ENCODE measurements at regions not wholly inside any gene's neighbourhood (a gene's known extent, or its start where the extent isn't known, plus 50 kb on each side); places are given as distances from the start of the nearest gene placed in this dataset.
A peak's percentile ranks its signal among the peaks of the same experiment; 100 is the strongest.

GRCh38 chr5:40397091-40397490 is 282.6 kb upstream of the PTGER4 start:
- in situ Hi-C loops (cut with HindIII; ENCODE audit: low pct_unique_long_range_greater_than_20kb, low sequenced_read_pairs): no loop called here
- no peak for DNase-seq (ENCODE audit: low read depth)

GRCh38 chr5:40396317-40396716 is 283.4 kb upstream of the PTGER4 start:
- DNase-seq (ENCODE audit: low read depth): no peak
- in situ Hi-C loops (cut with HindIII; ENCODE audit: low pct_unique_long_range_greater_than_20kb, low sequenced_read_pairs): no loop called here

- in situ Hi-C loops (cut with HindIII; ENCODE audit: low pct_unique_long_range_greater_than_20kb, low sequenced_read_pairs): no loop called here
- DNase-seq (ENCODE audit: low read depth): no peak
Observed at GRCh38 chr5:40395251-40395650, 284.5 kb upstream of the PTGER4 start.

- in situ Hi-C loops (cut with HindIII; ENCODE audit: low pct_unique_long_range_greater_than_20kb, low sequenced_read_pairs): no loop called here
- DNase-seq (ENCODE audit: low read depth): no peak
Observed at GRCh38 chr5:40394698-40395097, 285.0 kb upstream of the PTGER4 start.

- no peak for DNase-seq (ENCODE audit: low read depth)
- in situ Hi-C loops (cut with HindIII; ENCODE audit: low pct_unique_long_range_greater_than_20kb, low sequenced_read_pairs): no loop called here
Observed at GRCh38 chr5:40391642-40392041, 288.1 kb upstream of the PTGER4 start.

GRCh38 chr5:40390281-40391149 is 289.2 kb upstream of the PTGER4 start:
- in situ Hi-C loops (cut with HindIII; ENCODE audit: low pct_unique_long_range_greater_than_20kb, low sequenced_read_pairs): no loop called here
- DNase-seq (ENCODE audit: low read depth): no peak

- in situ Hi-C loops (cut with HindIII; ENCODE audit: low pct_unique_long_range_greater_than_20kb, low sequenced_read_pairs): no loop called here
- no peak for DNase-seq (ENCODE audit: low read depth)
Observed at GRCh38 chr5:40389591-40389990, 290.1 kb upstream of the PTGER4 start.

GRCh38 chr5:40386289-40386688 is 293.4 kb upstream of the PTGER4 start:
- DNase-seq (ENCODE audit: low read depth): no peak
- in situ Hi-C loops (cut with HindIII; ENCODE audit: low pct_unique_long_range_greater_than_20kb, low sequenced_read_pairs): no loop called here

GRCh38 chr5:40385544-40385943 is 294.2 kb upstream of the PTGER4 start:
- in situ Hi-C loops (cut with HindIII; ENCODE audit: low pct_unique_long_range_greater_than_20kb, low sequenced_read_pairs): no loop called here
- DNase-seq (ENCODE audit: low read depth): peak; percentile 46

- no peak for DNase-seq (ENCODE audit: low read depth)
- in situ Hi-C loops (cut with HindIII; ENCODE audit: low pct_unique_long_range_greater_than_20kb, low sequenced_read_pairs): no loop called here
Observed at GRCh38 chr5:40384782-40385390, 294.8 kb upstream of the PTGER4 start.

GRCh38 chr5:40383749-40384651 is 295.7 kb upstream of the PTGER4 start:
- peak; percentile 75 for DNase-seq (ENCODE audit: low read depth)
- in situ Hi-C loops (cut with HindIII; ENCODE audit: low pct_unique_long_range_greater_than_20kb, low sequenced_read_pairs): no loop called here

GRCh38 chr5:40381676-40382363 is 297.9 kb upstream of the PTGER4 start:
- peak; percentile 55 for DNase-seq (ENCODE audit: low read depth)
- in situ Hi-C loops (cut with HindIII; ENCODE audit: low pct_unique_long_range_greater_than_20kb, low sequenced_read_pairs): no loop called here

- DNase-seq (ENCODE audit: low read depth): no peak
- in situ Hi-C loops (cut with HindIII; ENCODE audit: low pct_unique_long_range_greater_than_20kb, low sequenced_read_pairs): no loop called here
Observed at GRCh38 chr5:40381016-40381415, 298.7 kb upstream of the PTGER4 start.

GRCh38 chr5:40378396-40379177 is 301.1 kb upstream of the PTGER4 start:
- in situ Hi-C loops (cut with HindIII; ENCODE audit: low pct_unique_long_range_greater_than_20kb, low sequenced_read_pairs): no loop called here
- no peak for DNase-seq (ENCODE audit: low read depth)

- no peak for DNase-seq (ENCODE audit: low read depth)
- in situ Hi-C loops (cut with HindIII; ENCODE audit: low pct_unique_long_range_greater_than_20kb, low sequenced_read_pairs): no loop called here
Observed at GRCh38 chr5:40376566-40376965, 303.1 kb upstream of the PTGER4 start.

GRCh38 chr5:40374853-40375252 is 304.9 kb upstream of the PTGER4 start:
- no peak for DNase-seq (ENCODE audit: low read depth)
- in situ Hi-C loops (cut with HindIII; ENCODE audit: low pct_unique_long_range_greater_than_20kb, low sequenced_read_pairs): no loop called here

- in situ Hi-C loops (cut with HindIII; ENCODE audit: low pct_unique_long_range_greater_than_20kb, low sequenced_read_pairs): no loop called here
- DNase-seq (ENCODE audit: low read depth): no peak
Observed at GRCh38 chr5:40368200-40368599, 311.5 kb upstream of the PTGER4 start.

GRCh38 chr5:40367255-40367654 is 312.5 kb upstream of the PTGER4 start:
- in situ Hi-C loops (cut with HindIII; ENCODE audit: low pct_unique_long_range_greater_than_20kb, low sequenced_read_pairs): no loop called here
- no peak for DNase-seq (ENCODE audit: low read depth)
